ENCODE measurements at regions not wholly inside any gene's neighbourhood (a gene's known extent, or its start where the extent isn't known, plus 50 kb on each side); places are given as distances from the start of the nearest gene placed in this dataset.

GRCh38 chr2:40544072-40544471 lies 92.2 kb upstream of the SLC8A1 start:
- no peak overlapping the region for H3K4me3 ChIP-seq (ENCODE audit: low read depth, low read length, poor library complexity, severe bottlenecking)
- no peaks in the 10 kb centered on the region for H3K79me2 ChIP-seq (ENCODE audit: insufficient read depth, low read depth, low read length)
- ChIA-PET POLR2A (interaction anchor here (0.7 kb wide), 1 partner anchor 119 kb away, joined by 3 read pairs; no protein-coding TSS in a partner anchor), CTCF (ENCODE audit: unreplicated experiment) (no interaction called here)
- H4K20me1 ChIP-seq (ENCODE audit: insufficient read depth, low read length): no peaks in the 10 kb centered on the region
- H3K4me2 ChIP-seq (ENCODE audit: low read length): no peak overlapping the region
- no peak for DNase-seq (ENCODE audit: low spot score)
- intact Hi-C loops (cut with micrococcal nuclease; ENCODE audit: unreplicated experiment): no loop called here
- H3K4me1 ChIP-seq (ENCODE audit: insufficient read depth, low read length, poor library complexity, severe bottlenecking): no peaks in the 10 kb centered on the region
- H3K27ac ChIP-seq (ENCODE audit: low read depth, low read length, poor library complexity, severe bottlenecking): no peak overlapping the region
- no peaks in the 10 kb centered on the region for H3K9me3 ChIP-seq (ENCODE audit: low read length)
- TF ChIP-seq CTCF (conservative IDR thresholded peaks at IDR 0.05; ENCODE audit: low read length): no peak
- no peak for TF ChIP-seq EZH2phosphoT487 (IDR thresholded peaks at IDR 0.05; ENCODE audit: borderline replicate concordance, low read depth, low read length)
- no TSS peak for BruUV-seq (replicated peaks)
- H2AFZ ChIP-seq (ENCODE audit: low read length): no peak overlapping the region
- no peaks in the 10 kb centered on the region for H3K36me3 ChIP-seq (ENCODE audit: insufficient read depth, low read length)
- no peaks in the 10 kb centered on the region for H3K9me2 ChIP-seq (ENCODE audit: insufficient read depth, low read length)

- Histone ChIP-seq H3K27ac (ENCODE audit: low read depth, low read length, poor library complexity, severe bottlenecking) (no peak overlapping the region), H4K20me1 (ENCODE audit: insufficient read depth, low read length) (no peaks in the 10 kb centered on the region), H3K9me3 (ENCODE audit: low read length) (no peaks in the 10 kb centered on the region), H2AFZ (ENCODE audit: low read length) (no peak overlapping the region), H3K9me2 (ENCODE audit: insufficient read depth, low read length) (no peaks in the 10 kb centered on the region), H3K36me3 (ENCODE audit: insufficient read depth, low read length) (no peaks in the 10 kb centered on the region), H3K79me2 (ENCODE audit: insufficient read depth, low read depth, low read length) (no peaks in the 10 kb centered on the region), H3K4me2 (ENCODE audit: low read length) (no peak overlapping the region), H3K4me3 (ENCODE audit: low read depth, low read length, poor library complexity, severe bottlenecking) (no peak overlapping the region), H3K4me1 (ENCODE audit: insufficient read depth, low read length, poor library complexity, severe bottlenecking) (no peaks in the 10 kb centered on the region)
- ChIA-PET CTCF (ENCODE audit: unreplicated experiment) (no interaction called here), POLR2A (no interaction called here)
- BruUV-seq (replicated peaks): no TSS peak
- TF ChIP-seq EZH2phosphoT487 (IDR thresholded peaks at IDR 0.05; ENCODE audit: borderline replicate concordance, low read depth, low read length) (no peak), CTCF (conservative IDR thresholded peaks at IDR 0.05; ENCODE audit: low read length) (no peak)
- intact Hi-C loops (cut with micrococcal nuclease; ENCODE audit: unreplicated experiment): no loop called here
- no peak for DNase-seq (ENCODE audit: low spot score)
These were observed 93.8 kb upstream of the SLC8A1 start for GRCh38 chr2:40545645-40546044.

GRCh38 chr2:40546439-40547191 lies 94.7 kb upstream of the SLC8A1 start:
- no peaks in the 10 kb centered on the region for H4K20me1 ChIP-seq (ENCODE audit: insufficient read depth, low read length)
- BruUV-seq (replicated peaks): no TSS peak
- H3K4me1 ChIP-seq (ENCODE audit: insufficient read depth, low read length, poor library complexity, severe bottlenecking): no peaks in the 10 kb centered on the region
- intact Hi-C loops (cut with micrococcal nuclease; ENCODE audit: unreplicated experiment): no loop called here
- no peak for DNase-seq (ENCODE audit: low spot score)
- H3K4me2 ChIP-seq (ENCODE audit: low read length): no peak overlapping the region
- POLR2A ChIA-PET: interaction anchor here (0.5 kb wide), 1 partner anchor 38 kb away, joined by 3 read pairs; no protein-coding TSS in a partner anchor
- TF ChIP-seq EZH2phosphoT487 (IDR thresholded peaks at IDR 0.05; ENCODE audit: borderline replicate concordance, low read depth, low read length) (no peak), CTCF (conservative IDR thresholded peaks at IDR 0.05; ENCODE audit: low read length) (no peak)
- H3K4me3 ChIP-seq (ENCODE audit: low read depth, low read length, poor library complexity, severe bottlenecking): no peak overlapping the region
- no peaks in the 10 kb centered on the region for H3K79me2 ChIP-seq (ENCODE audit: insufficient read depth, low read depth, low read length)
- no peaks in the 10 kb centered on the region for H3K9me3 ChIP-seq (ENCODE audit: low read length)
- no peaks in the 10 kb centered on the region for H3K9me2 ChIP-seq (ENCODE audit: insufficient read depth, low read length)
- peak overlapping the region; percentile 24; the same call in 1 of the 2 replicates for H2AFZ ChIP-seq (ENCODE audit: low read length)
- H3K36me3 ChIP-seq (ENCODE audit: insufficient read depth, low read length): no peaks in the 10 kb centered on the region
- no peak overlapping the region for H3K27ac ChIP-seq (ENCODE audit: low read depth, low read length, poor library complexity, severe bottlenecking)
- CTCF ChIA-PET (ENCODE audit: unreplicated experiment): no interaction called here
